Thoracic aorta (tissue), 2 donors: ENCODE measurements at regions not wholly inside any gene's neighbourhood (a gene's known extent, or its start where the extent isn't known, plus 50 kb on each side); places are given as distances from the start of the nearest gene placed in this dataset.

Experiments used
- ATAC-seq: fragments of 150-250 bp; one replicate; pipeline ENCODE4 v1.8.0; 2017; ENCODE audit warnings: low read depth; ENCODE audit not compliant: insufficient number of reproducible peaks, low FRiP score
- DNase-seq: peaks from one replicate; pipeline ENCODE4 v3.0.0-alpha.2; 2020; ENCODE audit warnings: low spot score
- H3K27ac ChIP-seq, 2 donors: fragments of 200-600 bp; sonication (generic); 1 replicate in 1 of 2; 2 replicates in 1 of 2; pipeline ENCODE4 v1.5.1; 2016; ENCODE audit warnings: mild to moderate bottlenecking in 2 of 2, moderate library complexity in 2 of 2
- H3K27me3 ChIP-seq: fragments of 200-600 bp; sonication (generic); replicated peaks from 2 replicates; pipeline ENCODE4 v1.6.0; 2016; ENCODE audit warnings: mild to moderate bottlenecking; ENCODE audit not compliant: insufficient read depth
- H3K36me3 ChIP-seq: fragments of 200-600 bp; sonication (generic); one replicate; pipeline ENCODE4 v1.5.1; 2016
- H3K4me1 ChIP-seq, 2 donors: fragments of 200-600 bp; sonication (generic); 1 replicate in 1 of 2; 2 replicates in 1 of 2; pipeline versions ENCODE4 v1.5.1 to v1.6.0; 2016; ENCODE audit warnings: low read depth in 2 of 2, mild to moderate bottlenecking in 1 of 2; ENCODE audit not compliant: control insufficient read depth in 1 of 2
- H3K4me3 ChIP-seq: fragments of 200-600 bp; sonication (generic); 2 replicates; pipeline ENCODE4 v1.5.1; 2016; ENCODE audit warnings: mild to moderate bottlenecking
- H3K9me3 ChIP-seq: fragments of 200-600 bp; sonication (generic); 2 replicates; pipeline ENCODE4 v1.5.1; 2016
- TF ChIP-seq, protein P1 (sequence below): fragments of 200-600 bp; sonication (generic); IDR thresholded peaks from one replicate; pipeline ENCODE4 v1.5.1; 2019; ENCODE audit warnings: antibody characterized with exemption

DNA sequence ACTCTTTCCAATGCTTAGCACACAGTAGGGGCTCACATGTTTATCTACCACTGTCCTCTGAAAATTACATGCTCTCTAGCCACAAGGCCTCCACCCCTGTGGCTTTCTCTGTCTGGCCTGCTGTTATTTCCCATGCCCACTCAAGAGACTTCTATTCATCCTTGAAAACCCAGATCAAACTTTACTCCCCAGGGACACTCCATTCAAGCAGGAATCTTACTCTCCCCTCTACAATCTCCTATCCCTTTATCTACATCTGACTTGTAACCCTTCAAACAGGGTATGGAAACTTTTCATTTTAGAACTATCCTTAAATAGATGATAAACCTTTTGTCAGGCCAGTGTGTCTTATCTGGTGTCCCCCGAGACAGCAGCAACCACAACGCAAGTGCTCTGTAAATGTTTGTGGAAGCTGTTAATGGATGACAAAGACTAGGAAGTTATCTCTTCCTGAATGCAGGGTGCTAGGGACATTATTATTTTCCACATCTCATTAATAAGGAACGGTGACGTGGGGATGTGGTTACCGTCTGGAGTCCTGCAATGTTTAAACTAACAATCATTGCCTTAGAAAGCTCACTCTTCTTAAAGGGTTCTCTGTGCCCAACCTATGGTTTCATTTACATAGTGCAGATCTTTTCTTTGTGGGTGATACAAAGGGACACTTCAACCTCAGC lies 322.3 kb downstream of the ARRDC4 start:
- no peaks in the 10 kb centered on the region for H3K27me3 ChIP-seq
- DNase-seq = no peak
- no peak overlapping the region for H3K4me3 ChIP-seq
- no peaks in the 10 kb centered on the region for H3K4me1 ChIP-seq
- TF ChIP-seq, protein P1, sequence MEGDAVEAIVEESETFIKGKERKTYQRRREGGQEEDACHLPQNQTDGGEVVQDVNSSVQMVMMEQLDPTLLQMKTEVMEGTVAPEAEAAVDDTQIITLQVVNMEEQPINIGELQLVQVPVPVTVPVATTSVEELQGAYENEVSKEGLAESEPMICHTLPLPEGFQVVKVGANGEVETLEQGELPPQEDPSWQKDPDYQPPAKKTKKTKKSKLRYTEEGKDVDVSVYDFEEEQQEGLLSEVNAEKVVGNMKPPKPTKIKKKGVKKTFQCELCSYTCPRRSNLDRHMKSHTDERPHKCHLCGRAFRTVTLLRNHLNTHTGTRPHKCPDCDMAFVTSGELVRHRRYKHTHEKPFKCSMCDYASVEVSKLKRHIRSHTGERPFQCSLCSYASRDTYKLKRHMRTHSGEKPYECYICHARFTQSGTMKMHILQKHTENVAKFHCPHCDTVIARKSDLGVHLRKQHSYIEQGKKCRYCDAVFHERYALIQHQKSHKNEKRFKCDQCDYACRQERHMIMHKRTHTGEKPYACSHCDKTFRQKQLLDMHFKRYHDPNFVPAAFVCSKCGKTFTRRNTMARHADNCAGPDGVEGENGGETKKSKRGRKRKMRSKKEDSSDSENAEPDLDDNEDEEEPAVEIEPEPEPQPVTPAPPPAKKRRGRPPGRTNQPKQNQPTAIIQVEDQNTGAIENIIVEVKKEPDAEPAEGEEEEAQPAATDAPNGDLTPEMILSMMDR = no peak
- no peaks in the 10 kb centered on the region for H3K9me3 ChIP-seq
- H3K27ac ChIP-seq = no peak overlapping the region
- no peaks in the 10 kb centered on the region for H3K36me3 ChIP-seq
- no peak for ATAC-seq

DNA sequence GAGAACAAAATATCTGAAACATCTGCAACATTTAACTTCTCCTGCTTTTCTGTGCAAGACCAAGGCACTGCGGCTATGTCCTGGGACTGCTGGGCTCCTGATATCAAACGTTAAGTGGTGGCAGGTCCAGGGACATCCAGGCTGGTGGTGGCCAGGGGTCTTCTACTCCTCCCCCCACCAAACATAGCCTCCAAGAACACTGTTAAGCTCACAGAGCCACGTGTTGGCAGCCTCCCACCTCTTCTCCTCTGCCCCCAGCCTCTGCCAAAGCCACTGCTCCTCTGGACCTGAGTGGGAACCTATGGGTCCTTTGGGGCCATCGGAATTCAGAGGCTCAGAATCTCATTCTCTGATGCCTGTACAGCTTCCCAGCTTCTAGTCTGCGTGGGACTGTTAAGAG lies 325.7 kb downstream of the ARRDC4 start:
- H3K36me3 ChIP-seq = no peaks in the 10 kb centered on the region
- H3K27me3 ChIP-seq = no peaks in the 10 kb centered on the region
- DNase-seq (no peak), ATAC-seq (no peak)
- H3K27ac ChIP-seq = no peak overlapping the region
- no peak overlapping the region for H3K4me3 ChIP-seq
- no peaks in the 10 kb centered on the region for H3K4me1 ChIP-seq
- H3K9me3 ChIP-seq = no peaks in the 10 kb centered on the region
- TF ChIP-seq, protein P1 = no peak

DNA sequence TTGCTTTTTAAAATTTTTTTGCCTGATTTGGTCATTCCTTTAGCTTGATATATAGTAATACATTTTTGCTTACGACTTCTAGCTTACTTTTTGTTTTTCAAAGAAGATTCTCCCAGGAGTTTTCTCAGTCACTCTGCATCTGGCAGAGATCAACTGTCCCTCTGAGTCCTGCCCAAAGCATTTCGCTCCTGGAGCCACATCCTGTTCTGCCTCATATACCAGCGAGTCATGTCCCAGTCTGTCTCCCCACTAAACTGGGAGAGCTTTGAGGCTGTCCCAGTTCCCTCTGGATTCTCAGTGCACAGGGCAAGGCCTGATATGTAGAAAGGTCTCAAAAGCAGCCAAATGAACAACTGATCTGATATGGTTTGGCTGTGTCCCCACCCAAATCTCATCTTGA lies 326.3 kb downstream of the ARRDC4 start:
- no peak overlapping the region for H3K4me3 ChIP-seq
- H3K27ac ChIP-seq = no peak overlapping the region
- DNase-seq (no peak), ATAC-seq (no peak)
- TF ChIP-seq, protein P1 = no peak
- H3K4me1 ChIP-seq = no peaks in the 10 kb centered on the region
- no peaks in the 10 kb centered on the region for H3K36me3 ChIP-seq
- H3K9me3 ChIP-seq = no peaks in the 10 kb centered on the region
- H3K27me3 ChIP-seq = no peaks in the 10 kb centered on the region

DNA sequence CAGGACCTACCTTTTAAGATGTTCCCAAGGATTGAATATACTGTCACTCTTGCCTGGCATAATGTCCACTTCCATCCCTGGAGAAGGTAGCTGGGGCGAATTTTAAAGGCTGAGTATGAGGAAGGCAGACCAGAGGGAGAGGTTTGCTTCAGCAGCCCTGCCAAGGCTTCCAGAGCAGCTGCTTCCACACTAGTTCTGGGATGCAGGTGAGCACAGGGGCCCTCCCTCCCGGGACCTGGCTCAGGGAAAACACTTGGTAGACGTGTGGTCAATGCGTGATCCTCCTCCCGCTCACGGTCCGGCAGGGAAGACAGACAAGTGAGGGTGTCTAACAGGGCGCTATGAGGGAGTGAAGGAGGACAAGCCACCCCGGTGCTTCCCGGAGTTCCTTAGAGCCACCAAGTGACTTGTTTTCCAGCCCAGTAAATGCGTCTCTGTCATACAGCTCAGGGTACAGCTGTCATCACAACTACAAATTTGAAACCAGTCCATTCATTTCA lies 327.6 kb downstream of the ARRDC4 start:
- Histone ChIP-seq H3K36me3 (no peaks in the 10 kb centered on the region), H3K27me3 (no peaks in the 10 kb centered on the region)

DNA sequence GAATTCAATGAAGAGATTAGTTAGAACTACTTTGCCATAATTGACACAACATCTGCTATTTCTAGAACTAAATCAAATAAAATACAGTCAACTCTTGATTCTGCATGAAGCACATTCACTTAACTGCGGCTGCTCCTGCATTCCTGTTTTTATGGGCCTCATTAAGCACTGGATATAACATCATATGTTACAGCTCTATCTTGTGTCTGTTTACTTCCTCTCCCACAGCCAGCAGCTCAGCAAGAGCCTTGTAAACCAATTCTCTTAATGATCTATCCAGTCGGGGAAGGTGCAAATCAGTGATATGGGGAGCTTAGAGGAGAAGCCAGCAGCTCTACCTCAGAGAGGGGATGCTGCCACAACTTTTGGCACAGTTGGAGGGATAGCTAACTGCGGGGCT lies 329.2 kb downstream of the ARRDC4 start:
- TF ChIP-seq, protein P1 = no peak
- H3K27ac ChIP-seq = no peak overlapping the region
- no peaks in the 10 kb centered on the region for H3K9me3 ChIP-seq
- H3K4me1 ChIP-seq = peaks cover 0 to 6% of the 10 kb centered on the region in 2 donors
- DNase-seq (no peak), ATAC-seq (no peak)
- no peaks in the 10 kb centered on the region for H3K27me3 ChIP-seq
- no peak overlapping the region for H3K4me3 ChIP-seq
- no peaks in the 10 kb centered on the region for H3K36me3 ChIP-seq

More for the DNA sequence above, 327.6 kb downstream of the ARRDC4 start:
- Histone ChIP-seq H3K4me1 (peaks cover 0 to 6% of the 10 kb centered on the region in 2 donors), H3K27ac (no peak overlapping the region), H3K9me3 (no peaks in the 10 kb centered on the region), H3K4me3 (no peak overlapping the region)
- TF ChIP-seq, protein P1 = no peak
- ATAC-seq (no peak), DNase-seq (no peak)
